ENCODE measurements at regions not wholly inside any gene's neighbourhood (a gene's known extent, or its start where the extent isn't known, plus 50 kb on each side); places are given as distances from the start of the nearest gene placed in this dataset.

- TF ChIP-seq CTCF (IDR thresholded peaks at IDR 0.05) (no peak), POLR2A (IDR thresholded peaks at IDR 0.05) (no peak)
These were observed 143.4 kb upstream of the WDR1 start for GRCh38 chr4:10259976-10260375.

All from testis (tissue), 2 donors.